Stimulated activated CD8-positive, alpha-beta memory T cell treated with anti-CD3 and anti-CD28 coated beads, Interleukin-4, amount 100 ng/mL, for 48 hours (primary cell): ENCODE measurements at regions not wholly inside any gene's neighbourhood (a gene's known extent, or its start where the extent isn't known, plus 50 kb on each side); places are given as distances from the start of the nearest gene placed in this dataset.
"Not testable (repeated sequence)": the region's sequence is repeated elsewhere in the genome, so short reads cannot be mapped to it uniquely, and the experiment has no call there.

Experiments
- DNase-seq: peaks from one replicate; pipeline ENCODE4 v3.0.0-alpha.2; 2020

GRCh38 chr14:66225337-66225736 is 260.8 kb upstream of the CCDC196 start:
- DNase-seq = no peak

GRCh38 chr14:66228267-66228970 is 257.8 kb upstream of the CCDC196 start:
- peak; percentile 34 for DNase-seq

DNA sequence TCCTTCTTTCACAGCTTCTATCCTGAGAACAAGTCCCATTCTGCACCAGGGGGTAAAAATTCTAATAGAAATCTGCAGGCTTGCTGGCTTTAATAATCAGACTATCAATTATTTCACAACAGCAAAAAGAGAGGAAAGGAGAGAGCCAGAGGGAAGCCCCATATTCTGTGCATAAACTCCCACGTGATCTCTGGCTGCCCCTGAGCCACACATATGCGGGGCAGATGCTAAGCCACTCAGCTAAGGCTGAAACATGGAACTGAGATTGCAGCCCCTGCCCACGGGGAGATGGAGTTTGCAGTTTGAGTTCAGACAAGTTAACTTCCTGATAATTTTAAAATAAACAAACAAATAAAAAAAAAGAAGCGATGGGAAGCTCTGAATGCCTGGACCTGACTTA is 254.4 kb upstream of the CCDC196 start:
- no peak for DNase-seq

GRCh38 chr14:66233591-66233990 is 252.6 kb upstream of the CCDC196 start:
- DNase-seq = no peak

DNA sequence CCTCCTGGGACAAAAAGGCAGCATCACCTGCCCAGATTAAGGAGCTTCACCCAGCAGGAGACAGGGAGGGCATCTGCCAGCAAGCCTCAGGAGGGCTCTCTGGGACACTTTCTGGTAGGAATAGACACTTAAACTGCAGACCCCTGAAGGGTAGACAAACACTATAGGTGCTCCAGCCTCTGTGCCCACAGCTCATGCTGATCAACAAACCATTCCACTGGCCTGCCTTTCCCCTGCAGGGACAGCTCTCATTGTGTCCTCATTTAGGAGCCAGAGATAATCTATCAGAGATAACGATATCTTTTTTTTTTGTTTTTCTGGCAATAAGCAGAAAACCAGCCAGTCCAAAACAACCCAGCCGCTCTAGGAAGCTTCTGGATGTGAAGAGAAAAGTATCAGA is 251.8 kb upstream of the CCDC196 start:
- DNase-seq = no peak

GRCh38 chr14:66237741-66238140 is 248.4 kb upstream of the CCDC196 start:
- DNase-seq = no peak

- no peak for DNase-seq
Observed at GRCh38 chr14:66238969-66239368, 247.2 kb upstream of the CCDC196 start.

DNA sequence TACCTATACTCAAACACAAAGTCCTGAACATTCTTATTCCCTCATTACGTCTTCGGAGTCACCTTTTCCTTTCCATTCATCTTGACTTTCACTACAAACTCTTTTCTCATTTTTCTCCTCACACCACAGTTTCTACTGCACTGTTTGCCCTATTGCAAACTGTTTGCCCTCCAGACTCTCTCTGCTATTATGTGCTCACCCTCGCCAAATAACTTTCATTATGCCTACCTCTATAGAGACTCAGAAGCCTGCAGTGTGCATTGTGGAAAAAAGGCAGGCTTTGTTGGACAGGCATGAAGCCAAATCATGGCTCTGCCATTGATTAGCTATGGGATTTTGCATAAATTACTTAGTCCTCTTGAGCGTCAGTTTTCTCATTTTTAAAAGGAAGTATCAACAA is 246.6 kb upstream of the CCDC196 start:
- no peak for DNase-seq

- DNase-seq = no peak
Observed at GRCh38 chr14:66240105-66240504, 246.1 kb upstream of the CCDC196 start.

- DNase-seq = no peak
Observed at GRCh38 chr14:66242001-66242400, 244.2 kb upstream of the CCDC196 start.

DNA sequence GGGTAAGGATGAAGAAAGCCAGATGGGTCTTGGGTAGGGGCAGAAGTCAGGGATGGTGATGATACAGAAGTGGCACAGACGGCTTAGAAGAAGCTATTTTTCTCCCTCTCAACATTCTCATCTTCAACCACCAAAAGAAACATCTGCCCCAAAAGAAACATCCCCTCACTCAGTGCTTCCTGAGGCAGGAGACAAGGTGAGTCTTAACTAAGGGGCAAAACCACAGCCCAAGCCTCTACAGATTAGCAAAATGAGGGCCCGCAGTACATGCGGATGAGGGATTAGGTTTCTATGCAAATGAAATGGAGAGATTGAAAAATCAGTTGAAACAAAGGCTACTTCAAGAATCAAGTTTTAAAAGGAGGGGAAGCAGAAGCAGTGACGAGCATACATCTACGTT is 241.3 kb upstream of the CCDC196 start:
- no peak for DNase-seq

GRCh38 chr14:66247662-66248193 is 238.4 kb upstream of the CCDC196 start:
- DNase-seq = no peak

GRCh38 chr14:66248256-66248655 is 237.9 kb upstream of the CCDC196 start:
- no peak for DNase-seq

GRCh38 chr14:66249544-66249943 is 236.6 kb upstream of the CCDC196 start:
- DNase-seq = no peak

GRCh38 chr14:66254038-66254437 is 232.1 kb upstream of the CCDC196 start:
- DNase-seq = no peak

DNA sequence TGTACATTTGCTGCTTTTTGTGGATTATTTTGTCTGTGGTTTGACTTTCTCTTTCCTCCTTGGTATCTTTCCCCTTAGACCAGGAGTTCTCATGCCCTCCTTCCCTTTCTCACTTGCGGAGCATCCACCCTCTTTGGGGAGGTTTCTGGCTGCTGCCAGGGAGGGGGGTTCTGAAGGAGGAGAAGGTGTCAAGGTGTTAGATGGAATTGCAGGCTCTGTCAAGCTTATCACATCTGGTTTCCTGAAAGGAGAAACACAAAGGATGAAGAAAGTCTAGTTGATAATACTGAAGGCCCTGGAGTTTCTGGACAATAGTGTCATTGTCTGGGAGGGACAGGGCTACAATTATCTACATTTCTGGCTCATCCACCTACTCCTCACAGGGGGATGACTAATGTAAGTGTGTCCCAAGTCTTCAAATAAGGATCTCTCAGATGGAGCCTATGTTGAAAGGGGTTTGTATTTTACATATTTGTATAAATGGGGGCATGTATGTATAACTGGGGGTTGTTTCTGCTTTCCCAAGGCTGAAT is 217.3 kb upstream of the CCDC196 start:
- no peak for DNase-seq

DNA sequence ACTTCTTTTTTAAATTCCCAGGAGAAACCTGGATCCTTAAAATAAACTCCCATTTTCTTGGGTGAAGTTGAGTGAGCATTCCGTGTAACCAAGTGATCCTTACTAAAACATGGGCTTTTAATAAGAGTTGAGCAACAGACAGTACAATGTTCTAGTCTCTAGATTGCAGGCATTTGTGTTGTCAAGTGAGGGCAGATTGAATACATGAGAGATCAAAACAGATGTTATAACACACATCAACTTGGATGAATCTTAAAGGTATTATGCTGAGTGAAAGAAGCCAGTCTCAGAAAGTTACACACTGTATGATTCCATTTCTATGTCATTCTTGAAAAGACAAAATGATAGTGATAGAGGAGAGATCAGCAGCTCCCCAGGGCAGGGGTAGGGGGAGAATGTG is 213.9 kb upstream of the CCDC196 start:
- DNase-seq = no peak

DNA sequence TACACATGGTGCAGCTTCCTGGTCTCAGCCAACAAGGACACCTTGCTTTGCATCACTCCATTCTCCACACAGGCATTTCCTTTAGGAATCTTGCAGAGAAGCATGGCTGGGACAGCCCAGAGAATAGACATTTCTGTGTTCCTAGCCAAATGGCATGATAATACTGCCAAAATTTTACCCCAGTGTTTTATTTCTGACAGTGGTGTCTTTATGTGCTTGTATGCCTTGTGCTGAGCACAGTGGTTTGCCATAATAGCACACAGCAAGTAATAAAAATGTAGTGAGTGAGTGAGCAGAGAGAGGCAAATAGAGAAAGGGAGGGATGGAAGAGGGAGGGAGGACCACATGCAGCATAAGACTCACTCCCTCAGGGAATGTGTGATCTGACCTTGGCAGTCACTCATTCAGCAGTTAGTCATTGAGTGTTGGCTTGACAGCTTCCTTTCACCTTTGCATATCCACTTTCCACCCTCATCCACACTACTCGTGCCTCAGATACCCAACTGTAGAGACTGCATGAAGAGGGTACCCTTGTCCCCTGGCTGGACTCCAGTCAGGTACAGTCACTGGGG is 212.8 kb upstream of the CCDC196 start:
- DNase-seq = no peak

- DNase-seq = not testable (repeated sequence)
Observed at GRCh38 chr14:66278418-66278817, 207.8 kb upstream of the CCDC196 start.

GRCh38 chr14:66281036-66281776 is 205.0 kb upstream of the CCDC196 start:
- no peak for DNase-seq

DNA sequence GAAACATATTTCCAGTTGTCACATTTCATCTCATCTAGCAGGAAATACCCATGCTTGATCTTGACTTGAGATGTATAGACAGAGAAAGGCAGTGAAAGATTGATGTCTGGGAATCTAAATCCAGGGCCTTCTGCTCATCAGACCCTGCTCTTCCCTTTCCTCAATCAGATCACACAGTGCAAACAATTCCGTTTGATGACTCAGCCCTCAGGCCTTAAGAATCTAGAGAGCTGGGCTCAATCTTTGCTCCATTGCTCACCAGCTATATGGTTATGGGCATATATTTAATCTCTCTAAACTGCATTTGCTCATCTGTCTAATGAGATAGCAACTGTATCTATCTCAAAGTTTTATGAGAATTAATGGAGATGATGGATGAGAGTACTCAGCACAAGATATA is 201.8 kb upstream of the CCDC196 start:
- no peak for DNase-seq

DNA sequence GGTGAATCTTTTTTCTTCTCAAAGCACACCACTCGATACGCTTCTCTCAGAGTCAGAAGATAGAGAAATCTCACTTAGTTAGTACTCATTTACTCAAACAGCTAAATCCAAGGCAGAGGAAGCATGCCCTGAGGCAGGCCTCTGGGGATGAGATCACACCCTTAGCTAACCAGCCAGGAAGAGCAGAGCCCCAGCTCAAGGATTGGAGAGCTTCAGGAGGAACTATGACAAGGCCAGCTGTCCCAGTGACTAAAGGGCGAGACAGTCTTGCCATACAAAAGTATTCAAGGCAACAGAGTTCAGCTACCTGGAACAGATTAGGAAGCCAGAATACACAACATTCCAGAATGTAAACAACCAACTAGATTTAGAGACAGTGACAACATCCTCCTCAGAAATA is 197.7 kb upstream of the CCDC196 start:
- no peak for DNase-seq

DNA sequence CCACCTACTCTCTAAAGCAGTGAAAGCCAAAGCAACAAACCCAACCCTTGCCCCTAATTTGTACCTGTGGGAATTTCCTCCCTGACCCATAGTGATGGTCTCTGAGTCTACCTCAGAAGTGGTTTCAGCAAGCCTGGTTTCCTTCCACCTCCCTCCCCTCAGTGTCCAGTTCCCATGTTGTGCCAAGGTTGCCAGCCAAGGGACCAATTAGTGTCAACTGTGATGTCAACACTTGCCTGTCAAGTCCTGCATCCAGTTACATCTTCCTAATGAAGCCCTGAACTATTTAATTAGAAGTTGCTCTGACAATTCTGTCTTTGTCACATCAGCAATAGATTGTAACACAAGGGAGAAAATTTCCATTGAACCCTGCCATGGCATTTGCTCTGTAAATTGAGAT is 194.4 kb upstream of the CCDC196 start:
- DNase-seq = no peak
